Endothelial cell of umbilical vein (primary cell): ENCODE measurements at regions not wholly inside any gene's neighbourhood (a gene's known extent, or its start where the extent isn't known, plus 50 kb on each side); places are given as distances from the start of the nearest gene placed in this dataset.

Experiments used
- BruUV-seq: library from RNA; stranded (reverse); fragments of 400-500 nt; replicated peaks from 2 replicates; lab custom pipeline; 2021; lab: Mats Ljungman, UMichigan
- CTCF ChIA-PET: fragments of 300-600, 350-600 bp; sonication (Branson Sonifier 250); formaldehyde crosslinking; loops from one replicate; lab custom pipeline; 2021; ENCODE audit warnings: antibody characterized with exemption, inconsistent platforms; lab: Charles Lee
- POLR2A ChIA-PET: fragments of 300-600, 350-600 bp; sonication (Branson Sonifier 250); formaldehyde crosslinking; loops from one replicate; lab custom pipeline; 2021; ENCODE audit warnings: antibody characterized with exemption, inconsistent platforms; lab: Charles Lee
- DNase-seq: peaks from one replicate; pipeline ENCODE4 v3.0.0-alpha.2; 2011; ENCODE audit warnings: low read depth, low spot score
- FAIRE-seq: peaks from 2 replicates; lab custom pipeline; 2011; peaks lifted over from hg19 to GRCh38; lab: Jason Lieb, UNC
- H2AFZ ChIP-seq: 2 replicates; pipeline ENCODE4 v1.6.0; 2012; ENCODE audit warnings: low read depth, low read length, control low read depth, inconsistent platforms
- H3K27ac ChIP-seq: 2 replicates; pipeline ENCODE4 v1.5.1; 2011; ENCODE audit warnings: low read depth, mild to moderate bottlenecking, control low read depth, low read length, moderate library complexity; ENCODE audit not compliant: insufficient read depth
- H3K27me3 ChIP-seq, 2 experiments: 2 replicates each; pipeline versions ENCODE4 v1.6.0 to v1.6.1; 2011; ENCODE audit warnings: low read length in 2 of 2, mixed read lengths in 1 of 2; ENCODE audit not compliant: control insufficient read depth in 2 of 2, insufficient read depth in 2 of 2
- H3K36me3 ChIP-seq, 2 experiments: 2 replicates in 1 of 2; 3 replicates in 1 of 2; pipeline ENCODE4 v1.5.1; 2011; ENCODE audit warnings: low read length in 2 of 2, mild to moderate bottlenecking in 1 of 2, moderate library complexity in 1 of 2; ENCODE audit not compliant: control insufficient read depth in 2 of 2, insufficient read depth in 2 of 2; ENCODE audit errors: extremely low read depth in 1 of 2
- H3K4me1 ChIP-seq: 3 replicates; pipeline ENCODE4 v1.5.1; 2011; ENCODE audit warnings: mild to moderate bottlenecking, low read length; ENCODE audit not compliant: control insufficient read depth, insufficient read depth; ENCODE audit errors: extremely low read depth
- H3K4me2 ChIP-seq: 2 replicates; pipeline ENCODE4 v1.6.1; 2011; ENCODE audit warnings: low read length, control low read depth, mixed read lengths; ENCODE audit not compliant: insufficient read depth
- H3K4me3 ChIP-seq, 3 experiments: fragments of 200-600 bp in 1 of 3; sonication (generic), shearing (Covaris generic) in 1 of 3; replicated peaks in 1 of 3; 2 replicates each; pipeline ENCODE4 v1.5.1; 2011 to 2016; ENCODE audit warnings: control low read depth in 3 of 3, low read length in 3 of 3, mild to moderate bottlenecking in 2 of 3, inconsistent platforms in 1 of 3, low read depth in 1 of 3, moderate library complexity in 1 of 3; ENCODE audit not compliant: insufficient read depth in 1 of 3
- H3K79me2 ChIP-seq: 2 replicates; pipeline ENCODE4 v1.6.0; 2012; ENCODE audit warnings: low read length, inconsistent platforms; ENCODE audit not compliant: control insufficient read depth, insufficient read depth
- H3K9ac ChIP-seq: replicated peaks from 2 replicates; pipeline ENCODE3; 2011; ENCODE audit warnings: low read length, control low read depth; ENCODE audit not compliant: insufficient read depth; ENCODE audit errors: extremely low read depth
- H3K9me1 ChIP-seq: replicated peaks from 3 replicates; pipeline ENCODE4 v1.6.0; 2011; ENCODE audit warnings: mild to moderate bottlenecking, low read length; ENCODE audit not compliant: control insufficient read depth, insufficient read depth; ENCODE audit errors: extremely low read depth
- H3K9me3 ChIP-seq: replicated peaks from 2 replicates; pipeline ENCODE4 v1.5.1; 2012; ENCODE audit warnings: low read length, inconsistent platforms; ENCODE audit not compliant: control insufficient read depth, insufficient read depth
- H4K20me1 ChIP-seq: replicated peaks from 2 replicates; pipeline ENCODE3; 2011; ENCODE audit warnings: mild to moderate bottlenecking, low read length; ENCODE audit not compliant: control insufficient read depth, insufficient read depth; ENCODE audit errors: extremely low read depth
- EZH2 ChIP-seq: IDR thresholded peaks from 2 replicates; pipeline ENCODE4 v1.6.1; 2012; ENCODE audit warnings: borderline replicate concordance, low read depth, mild to moderate bottlenecking, moderate library complexity, low read length, inconsistent platforms; ENCODE audit not compliant: severe bottlenecking
- FOS ChIP-seq: IDR thresholded peaks from 2 replicates; pipeline ENCODE4 v1.6.1; 2011; ENCODE audit warnings: mild to moderate bottlenecking, low read length, moderate library complexity, borderline replicate concordance; ENCODE audit not compliant: insufficient read depth
- GATA2 ChIP-seq: IDR thresholded peaks from 2 replicates; pipeline ENCODE4 v1.7.0; 2011; ENCODE audit warnings: low read depth, mild to moderate bottlenecking, moderate library complexity, mixed read lengths, low read length; ENCODE audit not compliant: insufficient read length, insufficient read depth
- JUN ChIP-seq: IDR thresholded peaks from 2 replicates; pipeline ENCODE4 v1.6.1; 2011; ENCODE audit warnings: borderline replicate concordance, low read depth; ENCODE audit not compliant: insufficient read length, insufficient read depth
- MYC ChIP-seq: IDR thresholded peaks from one replicate; pipeline ENCODE4 v1.6.1; 2011; ENCODE audit warnings: mild to moderate bottlenecking, low read depth, low read length
- POLR2A ChIP-seq: IDR thresholded peaks from 2 replicates; pipeline ENCODE4 v1.6.1; 2012; ENCODE audit warnings: low read depth, mild to moderate bottlenecking, control low read depth, low read length
- POLR2AphosphoS5 ChIP-seq: IDR thresholded peaks from 2 replicates; pipeline ENCODE4 v1.6.1; 2012; ENCODE audit warnings: low read depth, mild to moderate bottlenecking, control low read depth, low read length, moderate library complexity; ENCODE audit not compliant: insufficient read depth
- dilution Hi-C: fragments of 300-500 bp; cut with MboI; formaldehyde crosslinking; loops from one replicate; pipeline ENCODE4 v1.15.0; 2019; ENCODE audit warnings: low sequenced_read_pairs; ENCODE audit not compliant: extremely low pct_ligation_motif_present
- intact Hi-C: fragments of 100-400 bp; cut with micrococcal nuclease; formaldehyde crosslinking; loops from one replicate; pipeline ENCODE4 v1.10.0; 2022
- TF ChIP-seq, protein P1 (sequence below): IDR thresholded peaks from 2 replicates; pipeline ENCODE4 v1.6.1; 2011; ENCODE audit not compliant: insufficient read depth, insufficient read length
- TF ChIP-seq, protein P2 (sequence below), 2 donors: IDR thresholded peaks; 1 replicate in 1 of 2; 2 replicates in 1 of 2; pipeline ENCODE4 v1.5.1; 2011; ENCODE audit warnings: low read length in 2 of 2, mild to moderate bottlenecking in 2 of 2, moderate library complexity in 2 of 2, control low read depth in 1 of 2, inconsistent platforms in 1 of 2, low read depth in 1 of 2; ENCODE audit not compliant: insufficient read depth in 1 of 2; ENCODE audit errors: extremely low read depth in 1 of 2

- H3K36me3 ChIP-seq, result no peaks in the 10 kb centered on the region
- ChIA-PET CTCF (no interaction called here), POLR2A (no interaction called here)
- intact Hi-C loops, result loop anchor here (10.0 kb wide), 1 partner anchor 256 kb away; no protein-coding TSS in a partner anchor
- no peaks in the 10 kb centered on the region for H3K79me2 ChIP-seq
- no peak overlapping the region for H3K4me2 ChIP-seq
- no peak for DNase-seq
- H3K4me1 ChIP-seq, result no peaks in the 10 kb centered on the region
- dilution Hi-C loops, result no loop called here
- no peaks in the 10 kb centered on the region for H3K9me3 ChIP-seq
- no peak overlapping the region for H3K27ac ChIP-seq
- peaks cover 0 to 2% of the 10 kb centered on the region in 2 experiments for H3K27me3 ChIP-seq
- no peak for FAIRE-seq
- no TSS peak for BruUV-seq
- H3K4me3 ChIP-seq, result no peak overlapping the region
- no peak overlapping the region for H2AFZ ChIP-seq
- H4K20me1 ChIP-seq, result no peaks in the 10 kb centered on the region
- no peak overlapping the region for H3K9ac ChIP-seq
- TF ChIP-seq JUN (no peak), MYC (no peak), POLR2A (no peak), GATA2 (no peak), POLR2AphosphoS5 (no peak), FOS (no peak), EZH2 (no peak)
- TF ChIP-seq, protein P1, sequence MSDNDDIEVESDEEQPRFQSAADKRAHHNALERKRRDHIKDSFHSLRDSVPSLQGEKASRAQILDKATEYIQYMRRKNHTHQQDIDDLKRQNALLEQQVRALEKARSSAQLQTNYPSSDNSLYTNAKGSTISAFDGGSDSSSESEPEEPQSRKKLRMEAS, result no peak
- TF ChIP-seq, protein P2, sequence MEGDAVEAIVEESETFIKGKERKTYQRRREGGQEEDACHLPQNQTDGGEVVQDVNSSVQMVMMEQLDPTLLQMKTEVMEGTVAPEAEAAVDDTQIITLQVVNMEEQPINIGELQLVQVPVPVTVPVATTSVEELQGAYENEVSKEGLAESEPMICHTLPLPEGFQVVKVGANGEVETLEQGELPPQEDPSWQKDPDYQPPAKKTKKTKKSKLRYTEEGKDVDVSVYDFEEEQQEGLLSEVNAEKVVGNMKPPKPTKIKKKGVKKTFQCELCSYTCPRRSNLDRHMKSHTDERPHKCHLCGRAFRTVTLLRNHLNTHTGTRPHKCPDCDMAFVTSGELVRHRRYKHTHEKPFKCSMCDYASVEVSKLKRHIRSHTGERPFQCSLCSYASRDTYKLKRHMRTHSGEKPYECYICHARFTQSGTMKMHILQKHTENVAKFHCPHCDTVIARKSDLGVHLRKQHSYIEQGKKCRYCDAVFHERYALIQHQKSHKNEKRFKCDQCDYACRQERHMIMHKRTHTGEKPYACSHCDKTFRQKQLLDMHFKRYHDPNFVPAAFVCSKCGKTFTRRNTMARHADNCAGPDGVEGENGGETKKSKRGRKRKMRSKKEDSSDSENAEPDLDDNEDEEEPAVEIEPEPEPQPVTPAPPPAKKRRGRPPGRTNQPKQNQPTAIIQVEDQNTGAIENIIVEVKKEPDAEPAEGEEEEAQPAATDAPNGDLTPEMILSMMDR (IDR thresholded peaks at IDR 0.05; ENCODE audit: extremely low read depth in 1 of 2, insufficient read depth in 1 of 2, low read depth in 1 of 2, low read length in 2 of 2), result no peak
- no peaks in the 10 kb centered on the region for H3K9me1 ChIP-seq
Measured at GRCh38 chr4:149008415-149009025, 566.3 kb upstream of the NR3C2 start.
